Umbilical cord (tissue), 1 donor: ENCODE measurements at regions not wholly inside any gene's neighbourhood (a gene's known extent, or its start where the extent isn't known, plus 50 kb on each side); places are given as distances from the start of the nearest gene placed in this dataset.
"Not testable (repeated sequence)": the region's sequence is repeated elsewhere in the genome, so short reads cannot be mapped to it uniquely, and the experiment has no call there.

Experiments used
- DNase-seq: peaks from one replicate; pipeline ENCODE4 v3.0.0-alpha.2; 2015; ENCODE audit warnings: low spot score

GRCh38 chr15:96199111-96199510 lies 131.4 kb upstream of the NR2F2 start:
- no peak for DNase-seq

- DNase-seq: peak; percentile 57
These were observed 130.0 kb upstream of the NR2F2 start for GRCh38 chr15:96200357-96200967.

GRCh38 chr15:96201696-96202095 lies 128.8 kb upstream of the NR2F2 start:
- no peak for DNase-seq

GRCh38 chr15:96205588-96205987 lies 124.9 kb upstream of the NR2F2 start:
- DNase-seq: not testable (repeated sequence)

GRCh38 chr15:96207377-96208006 lies 123.0 kb upstream of the NR2F2 start:
- no peak for DNase-seq

GRCh38 chr15:96209285-96209735 lies 121.2 kb upstream of the NR2F2 start:
- DNase-seq: no peak

DNA sequence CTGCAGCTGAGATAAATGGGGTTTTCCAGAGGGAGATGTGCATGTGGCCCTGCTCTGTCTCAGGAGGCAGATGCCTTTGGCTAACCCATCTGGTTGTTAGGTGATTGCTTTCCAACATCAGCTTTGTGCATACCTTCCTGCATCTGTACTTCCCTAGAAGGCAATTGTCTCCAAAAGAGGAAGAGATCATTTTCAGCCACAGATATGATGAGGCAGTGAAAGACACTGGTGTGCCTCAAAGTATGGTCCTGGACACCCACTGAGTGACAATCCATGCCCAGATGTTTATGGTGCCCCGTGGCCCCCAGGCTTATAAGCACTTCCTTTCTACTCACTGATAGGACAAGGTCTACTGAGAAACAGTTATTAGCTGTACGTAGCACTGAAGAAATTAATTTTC lies 117.5 kb upstream of the NR2F2 start:
- no peak for DNase-seq

GRCh38 chr15:96213896-96214295 lies 116.6 kb upstream of the NR2F2 start:
- no peak for DNase-seq

GRCh38 chr15:96216481-96216880 lies 114.0 kb upstream of the NR2F2 start:
- DNase-seq: not testable (repeated sequence)

- DNase-seq: no peak
These were observed 112.5 kb upstream of the NR2F2 start for GRCh38 chr15:96217983-96218382.

DNA sequence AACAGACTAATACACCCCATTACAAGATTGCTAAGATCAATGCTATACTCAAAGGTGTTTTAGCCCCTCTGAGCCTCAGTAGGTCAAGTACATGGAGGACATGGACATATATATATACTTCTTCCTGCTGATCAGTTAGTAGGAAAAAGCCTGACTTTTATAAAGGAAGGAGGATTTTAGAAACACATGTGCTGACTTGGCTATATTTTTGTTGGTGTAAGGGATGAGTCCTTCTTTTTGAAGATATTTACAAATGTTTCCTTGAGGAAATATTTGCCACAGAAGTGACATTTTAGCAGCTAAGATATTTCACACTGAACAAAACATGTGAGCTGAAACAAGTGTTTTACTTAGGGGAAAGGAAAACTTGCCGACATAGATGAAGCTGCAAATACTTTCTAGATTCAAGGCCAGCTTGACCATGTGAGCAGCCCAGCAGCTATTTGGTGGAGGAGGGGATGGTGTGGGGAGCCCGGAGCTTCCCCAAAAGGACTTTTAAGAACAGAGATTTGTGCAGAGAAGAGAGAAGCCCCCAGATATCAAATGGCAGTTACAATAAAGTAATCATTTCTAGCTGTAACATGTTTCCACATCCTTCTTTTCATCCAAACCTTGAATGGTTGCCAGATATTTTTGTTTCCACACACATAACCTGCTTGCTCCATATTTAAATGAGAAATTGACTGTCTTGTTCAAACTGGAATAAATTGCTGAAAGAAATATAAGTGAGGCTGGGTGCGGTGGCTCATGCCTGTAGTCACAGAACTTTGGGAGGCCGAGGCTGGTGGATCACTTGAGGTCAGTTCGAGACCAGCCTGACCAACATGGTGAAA lies 111.7 kb upstream of the NR2F2 start:
- no peak for DNase-seq

GRCh38 chr15:96219681-96220080 lies 110.8 kb upstream of the NR2F2 start:
- no peak for DNase-seq

- no peak for DNase-seq
These were observed 109.8 kb upstream of the NR2F2 start for GRCh38 chr15:96220657-96221056.

DNA sequence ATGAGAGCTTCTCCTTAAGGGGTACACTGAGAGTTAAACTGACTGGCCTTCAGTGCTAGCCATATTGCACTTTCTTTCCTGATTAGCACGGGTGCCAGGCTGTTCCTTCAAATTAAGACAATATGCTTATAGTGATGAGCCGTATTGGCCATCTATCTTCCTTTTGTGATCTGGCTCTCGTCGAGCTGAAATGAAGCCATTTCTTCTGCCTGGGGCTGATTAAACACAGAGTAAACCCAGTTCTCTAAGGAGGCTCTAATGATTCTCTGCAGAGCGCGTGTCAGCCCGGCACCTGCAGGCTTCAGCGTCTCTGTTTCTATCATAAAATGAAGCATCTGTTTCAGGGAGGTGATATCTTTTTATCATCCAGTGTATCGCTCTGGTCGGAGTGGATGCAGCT lies 107.5 kb upstream of the NR2F2 start:
- DNase-seq: peak; percentile 41

DNA sequence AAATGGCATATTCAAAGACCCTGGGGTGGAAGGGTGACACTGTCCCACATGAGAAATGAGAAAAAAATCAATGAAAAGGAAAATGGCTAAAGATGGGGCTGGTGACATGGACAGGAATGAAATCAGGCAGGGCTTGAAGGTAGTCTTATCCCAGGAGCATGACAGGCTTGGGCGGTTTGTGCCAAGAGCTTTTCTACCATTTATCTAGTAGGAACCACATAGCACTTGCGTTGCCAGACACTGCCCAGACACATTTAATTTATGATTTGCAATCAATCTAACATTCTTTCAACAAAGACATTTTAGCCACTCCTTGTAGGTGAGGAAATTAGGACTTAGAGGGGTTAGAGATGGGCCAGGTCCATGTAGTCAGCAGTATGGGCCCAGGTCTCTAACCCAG lies 106.6 kb upstream of the NR2F2 start:
- no peak for DNase-seq

GRCh38 chr15:96225642-96226259 lies 104.7 kb upstream of the NR2F2 start:
- DNase-seq: peak; percentile 26

DNA sequence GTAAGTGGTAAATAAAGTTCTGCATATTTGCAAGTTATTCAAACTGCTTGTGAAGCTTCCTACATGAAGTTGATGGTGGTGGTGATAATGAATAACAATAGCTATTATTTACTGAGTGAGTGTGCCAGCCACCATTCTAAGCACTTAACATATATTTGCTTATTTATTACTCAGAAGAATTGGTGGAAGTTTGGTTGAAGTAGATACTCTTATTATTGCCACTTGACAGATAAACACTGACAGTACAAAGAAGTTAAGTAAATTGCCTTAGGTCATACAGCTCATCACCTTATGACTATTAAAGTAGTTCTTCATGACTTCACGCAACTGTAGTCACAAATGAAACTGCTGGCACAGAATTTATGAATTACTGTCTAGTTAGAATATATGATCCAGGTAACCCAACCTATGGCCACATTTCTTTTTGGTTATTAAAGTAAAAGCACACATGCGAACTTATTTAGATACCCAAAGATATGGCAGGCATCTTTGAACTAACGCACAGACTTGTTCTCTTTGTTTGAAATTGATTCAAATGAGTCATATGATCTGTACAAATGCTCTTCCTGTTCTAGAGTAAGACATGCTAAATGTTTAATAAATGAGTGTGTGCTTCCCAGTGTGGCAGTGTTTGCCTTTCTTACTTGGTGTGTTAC lies 99.8 kb upstream of the NR2F2 start:
- DNase-seq: no peak

GRCh38 chr15:96232335-96232734 lies 98.2 kb upstream of the NR2F2 start:
- DNase-seq: no peak

GRCh38 chr15:96234109-96234892 lies 96.2 kb upstream of the NR2F2 start:
- no peak for DNase-seq

DNA sequence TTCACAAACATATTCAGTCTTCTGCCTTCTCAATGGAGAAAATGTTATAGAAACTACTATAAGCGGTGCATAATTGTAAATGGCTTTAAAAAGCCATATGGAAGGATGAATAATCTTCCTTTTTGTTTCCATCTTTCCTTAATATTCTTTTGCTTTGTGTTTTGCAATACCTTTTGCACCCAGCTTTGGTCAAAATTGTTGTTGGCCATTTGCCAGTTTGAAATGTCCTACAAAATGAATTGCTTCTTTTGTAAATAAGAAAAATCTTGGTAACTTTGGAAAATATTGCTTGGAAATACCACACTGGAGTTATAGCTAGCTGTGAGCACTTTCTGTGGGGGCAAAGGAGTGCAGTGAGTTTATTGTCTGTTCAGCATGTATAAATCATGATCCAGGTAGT lies 93.5 kb upstream of the NR2F2 start:
- DNase-seq: no peak

DNA sequence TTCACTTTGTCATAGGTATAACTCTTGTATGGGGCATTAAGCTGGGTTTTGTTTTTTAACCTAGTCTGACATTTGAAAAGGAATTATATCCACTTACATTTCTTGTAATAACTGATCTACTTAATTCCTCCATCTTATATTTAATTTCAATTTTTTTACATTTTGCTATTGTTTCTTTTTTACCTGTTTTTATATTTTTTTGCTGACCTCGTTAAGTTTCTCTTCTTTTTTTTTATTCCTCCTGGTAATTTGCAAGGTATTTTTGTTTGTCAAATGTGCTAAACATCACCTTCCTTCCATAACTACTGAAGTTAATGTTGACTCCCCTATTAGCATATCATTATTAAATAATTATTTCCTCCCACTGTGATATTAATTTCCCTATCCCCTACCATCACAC lies 87.7 kb upstream of the NR2F2 start:
- no peak for DNase-seq
